Nephron (organoid): ENCODE measurements at regions not wholly inside any gene's neighbourhood (a gene's known extent, or its start where the extent isn't known, plus 50 kb on each side); places are given as distances from the start of the nearest gene placed in this dataset.

Experiments
- H3K27ac Mint-ChIP-seq, 3 experiments: 2 replicates each; pipeline ENCODE4 v1.8.0; 2020; ENCODE audit warnings: mixed read lengths in 3 of 3, mild to moderate bottlenecking in 2 of 3, moderate library complexity in 1 of 3
- H3K27me3 Mint-ChIP-seq: 2 replicates; pipeline ENCODE4 v1.8.0; 2021; ENCODE audit warnings: low read depth, mild to moderate bottlenecking, moderate library complexity, mixed read lengths
- H3K36me3 Mint-ChIP-seq: 2 replicates; pipeline ENCODE4 v1.8.0; 2020; ENCODE audit warnings: low read depth, mixed read lengths
- H3K4me1 Mint-ChIP-seq: 2 replicates; pipeline ENCODE4 v1.8.0; 2020; ENCODE audit warnings: mixed read lengths
- H3K4me3 Mint-ChIP-seq, 3 experiments: 2 replicates each; pipeline ENCODE4 v1.8.0; 2020; ENCODE audit warnings: mild to moderate bottlenecking in 3 of 3, mixed read lengths in 3 of 3, moderate library complexity in 2 of 3
- H3K9me3 Mint-ChIP-seq: 2 replicates; pipeline ENCODE4 v1.8.0; 2020; ENCODE audit warnings: mixed read lengths
- CTCF ChIP-seq, 3 experiments: fragments of 200-600 bp; sonication (generic); IDR thresholded peaks; one replicate each; pipeline ENCODE4 v1.5.0; 2021; ENCODE audit warnings: antibody characterized with exemption in 3 of 3; ENCODE audit not compliant: unreplicated experiment in 3 of 3

GRCh38 chr1:4563586-4563985 lies 90.8 kb upstream of the AJAP1 start:
- Mint-ChIP-seq H3K36me3 (no peaks in the 10 kb centered on the region), H3K9me3 (no peaks in the 10 kb centered on the region), H3K27ac (peak overlapping the region; percentile 64 to 93 (median 92)), H3K27me3 (peaks cover 55% of the 10 kb centered on the region), H3K4me1 (peaks cover 29% of the 10 kb centered on the region), H3K4me3 (no peak overlapping the region)
- no peak for TF ChIP-seq CTCF (IDR thresholded peaks at IDR 0.05; ENCODE audit: unreplicated experiment in 3 of 3)

DNA sequence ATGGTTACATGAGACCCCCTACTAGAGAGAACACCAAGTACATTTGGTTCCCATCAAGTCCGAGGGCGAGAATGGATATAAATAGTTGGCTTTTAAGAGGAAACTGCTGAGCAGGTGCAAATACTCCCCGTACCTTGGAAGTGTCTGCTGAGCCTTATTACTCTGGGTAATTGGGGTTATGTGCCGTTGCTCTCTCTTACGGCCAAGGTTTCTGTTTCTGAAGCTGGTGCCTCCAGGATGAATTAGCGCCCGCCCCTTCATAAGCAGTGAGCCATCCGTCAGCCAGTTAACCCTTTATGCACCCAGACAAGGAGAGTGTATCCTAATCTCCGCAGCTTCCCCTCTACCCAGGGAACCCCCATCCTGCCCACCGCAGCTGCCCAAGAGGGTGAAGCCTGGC lies 90.4 kb upstream of the AJAP1 start:
- H3K9me3 Mint-ChIP-seq: no peaks in the 10 kb centered on the region
- peak overlapping the region in 1 of 3 experiments; percentile 35 for H3K4me3 Mint-ChIP-seq
- H3K27me3 Mint-ChIP-seq: peaks cover 52% of the 10 kb centered on the region
- TF ChIP-seq CTCF (IDR thresholded peaks at IDR 0.05; ENCODE audit: unreplicated experiment in 3 of 3): no peak
- peak overlapping the region; percentile 64 to 93 (median 92) for H3K27ac Mint-ChIP-seq
- no peaks in the 10 kb centered on the region for H3K36me3 Mint-ChIP-seq
- H3K4me1 Mint-ChIP-seq: peaks cover 29% of the 10 kb centered on the region

DNA sequence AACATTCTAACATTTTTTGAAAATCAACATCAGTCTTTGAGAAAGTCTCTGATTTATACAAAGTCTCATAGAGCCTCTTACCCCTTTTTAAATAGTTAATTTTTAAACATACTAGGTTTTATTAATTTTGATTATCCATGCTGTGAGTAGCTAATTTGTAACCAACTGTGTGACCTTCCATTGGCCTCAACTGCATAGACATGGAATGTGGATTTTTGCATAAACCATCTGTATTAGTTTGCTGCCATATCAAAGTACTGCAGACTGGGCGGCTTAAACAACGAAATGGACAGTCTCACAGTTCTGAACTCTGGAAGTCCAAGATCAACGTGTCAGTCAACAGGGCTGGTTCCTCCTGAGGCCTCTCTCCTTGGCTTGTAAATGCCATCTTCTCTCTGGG lies 89.2 kb upstream of the AJAP1 start:
- Mint-ChIP-seq H3K27ac (peak overlapping the region; percentile 81 to 93 (median 92)), H3K36me3 (no peaks in the 10 kb centered on the region), H3K4me1 (peaks cover 29% of the 10 kb centered on the region), H3K27me3 (peaks cover 46% of the 10 kb centered on the region), H3K9me3 (no peaks in the 10 kb centered on the region), H3K4me3 (peak overlapping the region in 1 of 3 experiments; percentile 18)
- no peak for TF ChIP-seq CTCF (IDR thresholded peaks at IDR 0.05; ENCODE audit: unreplicated experiment in 3 of 3)

GRCh38 chr1:4565801-4566449 lies 88.5 kb upstream of the AJAP1 start:
- peaks cover 29% of the 10 kb centered on the region for H3K4me1 Mint-ChIP-seq
- TF ChIP-seq CTCF (IDR thresholded peaks at IDR 0.05; ENCODE audit: unreplicated experiment in 3 of 3): no peak
- H3K27me3 Mint-ChIP-seq: peaks cover 41% of the 10 kb centered on the region
- peak overlapping the region in 2 of 3 experiments; percentile 22 to 29 for H3K4me3 Mint-ChIP-seq
- H3K27ac Mint-ChIP-seq: peak overlapping the region; percentile 81 to 93 (median 92)
- H3K9me3 Mint-ChIP-seq: no peaks in the 10 kb centered on the region
- H3K36me3 Mint-ChIP-seq: no peaks in the 10 kb centered on the region

GRCh38 chr1:4571263-4571662 lies 83.1 kb upstream of the AJAP1 start:
- Mint-ChIP-seq H3K36me3 (no peaks in the 10 kb centered on the region), H3K9me3 (peaks cover 9% of the 10 kb centered on the region), H3K27ac (no peak overlapping the region), H3K4me1 (peaks cover 3% of the 10 kb centered on the region), H3K27me3 (peaks cover 9% of the 10 kb centered on the region), H3K4me3 (no peak overlapping the region)
- TF ChIP-seq CTCF (IDR thresholded peaks at IDR 0.05; ENCODE audit: unreplicated experiment in 3 of 3): no peak

GRCh38 chr1:4573526-4573925 lies 80.9 kb upstream of the AJAP1 start:
- Mint-ChIP-seq H3K27ac (peak overlapping the region in 2 of 3 experiments; percentile 3 to 65), H3K4me3 (no peak overlapping the region), H3K27me3 (peaks cover 11% of the 10 kb centered on the region), H3K9me3 (peaks cover 22% of the 10 kb centered on the region), H3K36me3 (no peaks in the 10 kb centered on the region), H3K4me1 (no peaks in the 10 kb centered on the region)
- TF ChIP-seq CTCF (IDR thresholded peaks at IDR 0.05; ENCODE audit: unreplicated experiment in 3 of 3): no peak
